ENCODE measurements at regions not wholly inside any gene's neighbourhood (a gene's known extent, or its start where the extent isn't known, plus 50 kb on each side); places are given as distances from the start of the nearest gene placed in this dataset.
"Not testable (repeated sequence)": the region's sequence is repeated elsewhere in the genome, so short reads cannot be mapped to it uniquely, and the experiment has no call there.

GRCh38 chr15:62644889-62645742 lies 397.4 kb upstream of the TPM1 start:
- DNase-seq (ENCODE audit: low read depth) = no peak

GRCh38 chr15:62647202-62647842 lies 395.2 kb upstream of the TPM1 start:
- no peak for DNase-seq (ENCODE audit: low read depth)

- DNase-seq (ENCODE audit: low read depth) = no peak
Observed at GRCh38 chr15:62647843-62648505, 394.6 kb upstream of the TPM1 start.

GRCh38 chr15:62648954-62649353 lies 393.6 kb upstream of the TPM1 start:
- DNase-seq (ENCODE audit: low read depth) = no peak

GRCh38 chr15:62649793-62650420 lies 392.6 kb upstream of the TPM1 start:
- DNase-seq (ENCODE audit: low read depth) = no peak

- DNase-seq (ENCODE audit: low read depth) = no peak
Observed at GRCh38 chr15:62653122-62653521, 389.4 kb upstream of the TPM1 start.

GRCh38 chr15:62656071-62656470 lies 386.5 kb upstream of the TPM1 start:
- DNase-seq (ENCODE audit: low read depth) = no peak

- DNase-seq (ENCODE audit: low read depth) = not testable (repeated sequence)
Observed at GRCh38 chr15:62657501-62657900, 385.0 kb upstream of the TPM1 start.

- DNase-seq (ENCODE audit: low read depth) = no peak
Observed at GRCh38 chr15:62658498-62658897, 384.0 kb upstream of the TPM1 start.

GRCh38 chr15:62663547-62663946 lies 379.0 kb upstream of the TPM1 start:
- no peak for DNase-seq (ENCODE audit: low read depth)

GRCh38 chr15:62665449-62665848 lies 377.1 kb upstream of the TPM1 start:
- no peak for DNase-seq (ENCODE audit: low read depth)

GRCh38 chr15:62666046-62666445 lies 376.5 kb upstream of the TPM1 start:
- DNase-seq (ENCODE audit: low read depth) = no peak

- DNase-seq (ENCODE audit: low read depth) = no peak
Observed at GRCh38 chr15:62672268-62672667, 370.3 kb upstream of the TPM1 start.

GRCh38 chr15:62676891-62677290 lies 365.7 kb upstream of the TPM1 start:
- DNase-seq (ENCODE audit: low read depth) = no peak

GRCh38 chr15:62681939-62682896 lies 360.3 kb upstream of the TPM1 start:
- DNase-seq (ENCODE audit: low read depth) = no peak

- DNase-seq (ENCODE audit: low read depth) = not testable (repeated sequence)
Observed at GRCh38 chr15:62683192-62683591, 359.4 kb upstream of the TPM1 start.

- no peak for DNase-seq (ENCODE audit: low read depth)
Observed at GRCh38 chr15:62684123-62684808, 358.3 kb upstream of the TPM1 start.

GRCh38 chr15:62691008-62691407 lies 351.5 kb upstream of the TPM1 start:
- no peak for DNase-seq (ENCODE audit: low read depth)

GRCh38 chr15:62697636-62698035 lies 344.9 kb upstream of the TPM1 start:
- DNase-seq (ENCODE audit: low read depth) = no peak

- DNase-seq (ENCODE audit: low read depth) = no peak
Observed at GRCh38 chr15:62698646-62699045, 343.9 kb upstream of the TPM1 start.

GRCh38 chr15:62706317-62706716 lies 336.2 kb upstream of the TPM1 start:
- DNase-seq (ENCODE audit: low read depth) = no peak

All from activated gamma-delta T cell treated with anti-CD3 and anti-CD28 coated beads, Interleukin-2, amount 50 U/mL, for 16 hours (primary cell).